ENCODE measurements at regions not wholly inside any gene's neighbourhood (a gene's known extent, or its start where the extent isn't known, plus 50 kb on each side); places are given as distances from the start of the nearest gene placed in this dataset.

DNA sequence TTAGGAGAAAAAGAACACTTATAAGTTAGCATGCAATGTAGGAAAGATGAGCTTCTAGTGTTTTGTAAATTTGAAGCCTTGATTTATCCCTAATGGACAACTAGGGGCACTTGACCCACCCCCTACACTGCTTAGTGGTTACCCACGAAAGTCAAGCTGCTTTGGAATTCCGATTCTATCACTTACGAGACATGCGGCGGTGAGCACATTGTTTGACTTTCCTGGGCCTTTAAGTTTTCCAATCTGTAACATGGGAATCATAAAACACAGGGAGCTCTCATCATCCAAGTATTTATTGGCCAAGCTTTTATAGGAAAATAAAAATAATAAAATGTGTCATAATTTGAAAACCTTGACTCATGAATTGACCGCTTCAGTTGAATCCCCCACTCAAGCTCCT is 78.7 kb upstream of the PDK4 start:
- TF ChIP-seq POLR2A (IDR thresholded peaks at IDR 0.05; ENCODE audit: low read length) (no peak), GATA1 (IDR thresholded peaks at IDR 0.05; ENCODE audit: low read depth, low read length) (no peak)

All from erythroblast (primary cell).